GM12892 (cell line): ENCODE measurements at regions not wholly inside any gene's neighbourhood (a gene's known extent, or its start where the extent isn't known, plus 50 kb on each side); places are given as distances from the start of the nearest gene placed in this dataset.

Source experiments
- POLR2A ChIP-seq: IDR thresholded peaks from 2 replicates; pipeline ENCODE4 v1.6.1; 2011; ENCODE audit warnings: low read depth, low read length, control low read depth
- POLR2AphosphoS5 ChIP-seq: IDR thresholded peaks from 2 replicates; pipeline ENCODE4 v1.6.1; 2011; ENCODE audit warnings: low read depth, low read length, control low read depth
- TAF1 ChIP-seq: IDR thresholded peaks from 2 replicates; pipeline ENCODE4 v1.6.1; 2011; ENCODE audit warnings: low read depth, mild to moderate bottlenecking, control low read depth, low read length, borderline replicate concordance

DNA sequence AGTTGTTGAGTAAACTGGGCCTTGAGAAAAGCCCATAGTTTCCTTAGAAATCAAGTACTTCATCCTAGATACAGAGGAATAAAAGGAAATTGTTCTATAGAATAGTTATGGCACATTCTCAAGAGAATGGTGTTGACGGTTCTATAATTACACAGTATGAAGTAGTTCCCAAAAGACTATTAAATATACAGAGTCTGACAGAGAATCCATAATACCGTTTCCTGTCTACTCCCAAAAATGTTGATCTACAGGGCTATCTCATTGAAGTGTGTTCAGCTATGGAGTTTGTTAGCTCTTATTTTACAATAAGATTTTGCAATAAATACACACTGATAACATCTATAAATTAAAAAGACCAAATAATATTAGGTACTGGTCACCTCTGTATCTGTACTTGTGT is 799.7 kb downstream of the RPS29 start:
- no peak for TF ChIP-seq POLR2AphosphoS5
- TF ChIP-seq TAF1: no peak
- no peak for TF ChIP-seq POLR2A
